Vagina (tissue), 2 donors: ENCODE measurements at regions not wholly inside any gene's neighbourhood (a gene's known extent, or its start where the extent isn't known, plus 50 kb on each side); places are given as distances from the start of the nearest gene placed in this dataset.

ENCODE experiments used
- CTCF ChIP-seq, 3 experiments: fragments of 450-650 bp in 2 of 3; fragments of 200-600 bp in 1 of 3; sonication (generic) in 1 of 3; IDR thresholded peaks; one replicate each; pipeline ENCODE4 v1.5.1; 2017 to 2019; ENCODE audit warnings: antibody characterized with exemption in 3 of 3, mild to moderate bottlenecking in 2 of 3, moderate library complexity in 2 of 3
- POLR2A ChIP-seq, 2 donors: fragments of 450-650 bp; IDR thresholded peaks; one replicate each; pipeline ENCODE4 v1.6.1; 2017; ENCODE audit warnings: antibody characterized with exemption in 2 of 2, mild to moderate bottlenecking in 2 of 2, moderate library complexity in 2 of 2

DNA sequence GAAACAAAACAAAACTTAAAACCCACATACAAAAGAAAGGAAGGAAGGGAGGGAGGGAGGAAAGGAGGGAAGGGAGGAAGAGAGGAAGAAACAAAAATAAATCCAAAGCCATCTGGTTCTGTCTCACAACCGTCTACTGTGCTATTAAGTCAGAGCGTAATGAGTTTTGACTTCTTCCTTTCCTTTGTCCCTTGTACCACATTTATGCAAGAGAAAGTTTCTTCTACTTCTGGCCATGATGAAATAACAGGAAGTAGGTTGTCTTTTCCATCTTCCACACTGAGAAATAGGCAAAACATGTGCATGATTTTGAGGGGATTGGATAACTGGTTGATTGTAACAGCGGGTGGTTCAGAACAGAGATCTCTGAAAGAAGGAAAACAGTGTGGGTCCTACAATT is 121.4 kb downstream of the CTAGE1 start:
- TF ChIP-seq CTCF (IDR thresholded peaks at IDR 0.05) (no peak), POLR2A (IDR thresholded peaks at IDR 0.05) (no peak)
